Activated T-cell treated with anti-CD3 and anti-CD28 coated beads for 4 hours (primary cell): ENCODE measurements at regions not wholly inside any gene's neighbourhood (a gene's known extent, or its start where the extent isn't known, plus 50 kb on each side); places are given as distances from the start of the nearest gene placed in this dataset.
"Not testable (repeated sequence)": the region's sequence is repeated elsewhere in the genome, so short reads cannot be mapped to it uniquely, and the experiment has no call there.

ENCODE experiments used
- DNase-seq: peaks from one replicate; pipeline ENCODE4 v3.0.0-alpha.2; 2020

DNA sequence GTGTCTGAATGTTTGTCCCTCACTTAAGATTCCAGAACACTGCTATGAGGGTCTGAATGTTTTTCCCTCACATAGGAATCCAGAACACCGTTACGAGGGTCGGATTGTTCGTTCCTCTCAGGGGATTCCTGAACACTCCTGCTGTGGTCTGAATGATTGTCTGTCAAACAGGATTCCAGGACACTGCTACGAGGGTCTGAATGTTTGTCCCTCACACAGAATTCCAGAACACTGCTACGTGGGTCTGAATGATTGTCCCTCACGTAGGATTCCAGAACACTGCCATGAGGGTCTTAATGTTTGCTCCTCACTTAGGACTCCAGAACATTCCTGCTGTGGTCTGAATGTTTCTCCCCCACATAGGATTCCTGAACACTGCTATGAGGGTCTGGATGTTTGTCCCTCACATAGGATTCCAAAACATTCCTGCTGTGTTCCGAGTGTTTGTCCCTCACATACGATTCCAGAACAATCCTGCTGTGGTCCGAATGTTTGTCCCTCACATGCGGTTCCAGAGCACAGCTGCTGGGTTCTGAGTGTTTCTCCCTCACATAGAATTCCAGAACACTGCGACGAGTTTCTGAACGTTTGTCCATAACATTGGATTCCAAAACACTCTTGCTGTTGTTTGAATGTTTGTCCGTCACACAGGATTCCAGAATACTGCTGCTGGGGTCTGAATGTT is 199.5 kb downstream of the FOXD4L6 start:
- DNase-seq = no peak

DNA sequence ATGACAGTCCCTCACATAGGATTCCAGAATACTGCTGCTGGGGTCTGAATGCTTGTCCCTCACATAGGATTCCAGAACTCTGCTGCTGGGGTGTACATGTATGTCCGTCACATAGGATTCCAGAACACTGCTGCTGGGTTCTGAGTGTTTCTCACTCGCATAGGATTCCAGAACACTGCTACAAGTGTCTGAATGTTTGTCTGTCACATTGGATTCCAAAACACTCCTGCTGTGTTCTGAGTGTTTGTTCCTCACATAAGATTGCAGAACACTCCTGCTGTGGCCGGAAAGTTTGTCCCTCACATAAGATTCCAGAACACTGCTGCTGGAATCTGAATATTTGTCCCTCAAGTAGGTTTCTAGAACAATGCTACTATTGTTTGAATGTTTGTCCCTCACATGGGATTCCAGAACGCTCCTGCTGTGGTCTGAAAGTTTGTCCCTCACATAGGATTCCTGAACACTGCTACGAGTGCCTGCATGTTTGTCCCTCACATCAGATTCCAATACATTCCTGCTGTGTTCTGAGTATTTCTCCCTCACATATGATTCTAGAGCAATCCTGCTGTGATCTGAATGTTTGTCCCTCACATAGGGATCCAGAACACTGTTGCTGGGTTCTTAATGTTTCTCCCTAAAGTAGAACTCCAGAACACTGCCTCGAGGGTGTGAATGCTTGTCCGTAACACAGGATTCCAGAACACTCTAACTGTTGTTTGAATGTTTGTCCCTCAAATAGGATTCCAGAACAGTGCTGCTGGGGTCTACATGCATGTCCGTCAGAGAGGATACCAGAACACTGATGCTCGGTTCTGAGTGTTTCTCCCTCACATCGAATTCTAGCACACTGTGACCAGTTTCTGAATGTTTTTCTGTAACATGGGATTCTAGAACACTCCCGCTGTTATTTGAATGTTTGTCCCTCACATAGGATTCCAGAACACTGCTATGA is 200.4 kb downstream of the FOXD4L6 start:
- DNase-seq = no peak

DNA sequence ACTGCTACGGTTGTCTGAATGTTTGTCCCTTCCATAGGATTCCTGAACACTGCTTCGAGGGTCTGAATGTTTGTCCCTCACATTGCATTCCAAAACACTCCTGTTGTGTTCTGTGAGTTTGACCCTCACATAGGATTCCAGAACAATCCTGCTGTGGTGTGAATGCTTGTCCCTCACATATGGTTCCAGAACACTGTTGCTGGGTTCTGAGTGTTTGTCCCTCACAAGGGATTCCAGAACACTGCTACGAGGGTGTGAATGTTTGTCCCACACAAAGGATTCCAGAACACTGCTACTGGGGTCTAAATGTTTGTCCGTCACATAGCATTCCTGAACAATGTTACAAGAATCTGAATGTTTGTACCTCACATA is 201.2 kb downstream of the FOXD4L6 start:
- no peak for DNase-seq

DNA sequence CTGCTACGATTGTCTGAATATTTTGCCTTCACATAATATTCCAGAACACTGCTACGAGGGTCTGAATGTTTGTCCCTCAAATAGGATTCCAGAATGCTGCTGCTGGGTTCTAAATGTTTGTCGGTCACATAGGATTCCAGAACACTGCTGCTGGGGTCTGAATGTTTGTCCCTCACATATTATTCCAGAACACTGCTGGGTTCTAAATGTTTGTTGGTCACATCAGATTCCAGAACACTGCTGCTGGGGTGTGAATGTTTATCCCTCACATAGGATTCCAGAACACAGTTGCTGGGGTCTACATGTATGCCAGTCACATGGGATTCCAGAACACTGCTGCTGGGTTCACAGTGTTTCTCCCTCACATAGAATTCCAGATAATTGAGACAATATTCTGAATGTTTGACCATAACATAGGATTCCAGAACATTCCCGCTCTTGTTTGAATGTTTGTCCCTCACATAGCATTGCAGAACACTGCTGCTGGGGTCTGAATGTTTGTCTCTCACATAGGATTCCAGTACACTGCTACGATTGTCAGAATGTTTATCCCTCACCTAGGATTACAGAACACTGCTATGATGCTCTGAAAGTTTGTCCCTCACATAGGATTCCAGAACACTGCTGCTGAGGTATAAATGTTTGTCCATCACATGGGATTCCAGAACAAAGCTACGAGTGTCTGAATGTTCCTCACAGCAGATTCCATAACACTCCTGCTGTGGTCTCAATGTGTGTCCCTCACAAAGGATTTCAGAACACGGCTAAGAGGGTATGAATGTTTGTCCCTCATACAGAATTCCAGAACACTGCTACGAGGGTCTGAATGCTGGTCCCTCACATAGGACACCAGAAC is 201.8 kb downstream of the FOXD4L6 start:
- DNase-seq = no peak

DNA sequence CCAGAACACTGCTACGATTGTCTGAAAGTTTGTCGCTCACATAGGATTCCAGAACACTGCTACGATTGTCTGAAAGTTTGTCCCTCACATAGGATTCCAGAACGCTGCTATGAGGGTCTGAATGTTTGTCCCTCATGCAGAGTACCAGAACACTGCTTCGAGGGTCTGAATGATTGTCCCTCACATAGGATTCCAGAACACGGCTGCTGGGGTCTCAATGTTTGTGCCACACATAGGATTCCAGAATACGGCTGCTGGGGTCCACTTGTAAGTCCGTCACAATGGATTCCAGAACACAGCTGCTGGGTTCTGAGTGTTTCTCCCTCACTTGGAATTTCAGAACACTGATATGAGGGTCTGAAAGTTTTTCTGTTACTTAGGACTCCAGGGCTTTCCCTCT is 203.3 kb downstream of the FOXD4L6 start:
- DNase-seq = no peak

DNA sequence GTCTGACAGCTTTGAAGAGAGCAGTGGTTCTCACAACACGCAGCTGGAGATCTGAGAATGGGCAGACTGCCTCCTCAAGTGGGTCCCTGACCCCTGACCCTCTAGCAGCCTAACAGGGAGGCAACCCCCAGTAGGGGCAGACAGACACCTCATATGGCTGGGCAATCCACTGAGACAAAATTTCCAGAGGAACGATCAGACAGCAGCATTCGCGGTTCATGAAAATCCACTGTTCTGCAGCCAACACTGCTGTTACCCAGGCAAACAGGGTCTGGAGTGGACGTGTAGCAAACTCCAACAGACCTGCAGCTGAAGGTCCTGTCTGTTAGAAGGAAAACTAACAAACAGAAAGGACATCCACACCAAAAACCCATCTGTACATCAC is 212.1 kb downstream of the FOXD4L6 start:
- DNase-seq = not testable (repeated sequence)

DNA sequence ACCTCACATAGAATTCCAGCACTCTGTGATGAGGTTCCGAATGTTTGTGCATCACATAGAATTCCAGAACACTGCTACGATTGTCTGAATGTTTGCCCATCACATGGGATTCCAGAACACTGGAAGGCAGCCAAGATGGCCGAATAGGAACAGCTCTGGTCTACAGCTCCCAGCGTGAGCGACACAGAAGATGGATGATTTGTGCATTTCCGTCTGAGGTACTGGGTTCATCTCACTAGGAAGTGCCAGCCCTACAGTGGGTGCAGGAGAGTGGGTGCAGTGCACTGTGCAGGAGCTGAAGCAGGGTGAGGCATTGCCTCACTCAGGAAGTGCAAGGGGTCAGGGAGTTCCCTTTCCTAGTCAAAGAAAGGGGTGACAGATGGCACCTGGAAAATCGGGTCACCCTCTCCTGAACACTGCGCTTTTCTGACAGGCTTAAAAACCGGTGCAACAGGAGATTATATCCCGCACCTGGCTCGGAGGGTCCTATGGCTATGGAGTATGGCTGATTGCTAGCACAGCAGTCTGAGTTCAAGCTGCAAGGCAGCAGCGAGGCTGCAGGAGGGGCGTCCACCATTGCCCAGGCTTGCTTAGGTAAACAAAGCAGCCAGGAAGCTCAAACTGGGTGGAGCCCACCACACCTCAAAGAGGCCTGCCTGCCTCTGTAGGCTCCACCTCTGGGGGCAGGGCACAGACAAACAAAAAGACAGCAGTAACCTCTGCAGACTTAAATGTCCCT is 212.7 kb downstream of the FOXD4L6 start:
- not testable (repeated sequence) for DNase-seq

DNA sequence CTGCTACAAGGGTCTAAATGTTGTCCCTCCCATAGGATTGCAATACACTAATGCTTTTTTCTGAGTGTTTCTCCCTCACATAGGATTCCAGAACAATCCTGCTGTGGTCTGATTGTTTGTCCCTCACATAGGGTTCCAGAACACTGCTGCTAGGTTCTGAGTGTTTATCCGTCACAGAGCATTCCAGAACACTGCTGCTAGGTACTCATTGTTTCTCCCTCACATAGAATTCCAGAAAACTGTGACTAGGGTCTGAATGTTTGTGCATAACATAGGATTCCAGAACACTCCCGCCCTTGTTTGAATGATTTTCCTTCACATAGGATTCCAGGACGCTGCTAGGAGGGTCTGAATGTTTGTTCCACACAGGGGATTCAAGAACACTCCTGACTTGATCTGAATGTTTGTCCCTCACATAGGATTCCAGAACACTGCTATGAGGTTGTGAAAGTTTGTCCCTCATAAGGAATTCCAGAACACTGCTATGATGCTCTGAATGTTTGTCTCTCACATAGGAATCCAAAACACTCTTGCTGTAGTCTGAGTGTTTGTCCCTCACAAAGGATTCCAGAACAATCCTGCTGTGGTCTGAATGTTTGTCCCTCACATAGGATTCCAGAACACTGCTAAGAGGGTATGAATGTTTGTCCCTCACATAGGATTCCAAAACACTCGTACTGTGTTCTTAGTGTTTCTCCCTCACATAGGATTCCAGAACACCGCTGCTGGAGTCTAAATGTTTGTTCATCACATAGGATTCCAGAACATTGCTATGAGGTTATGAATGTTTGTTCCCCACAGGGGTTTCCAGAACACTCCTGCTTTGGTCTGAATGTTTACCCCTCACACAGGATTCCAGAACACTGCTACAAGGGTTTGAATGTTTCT is 213.5 kb downstream of the FOXD4L6 start:
- DNase-seq = no peak

DNA sequence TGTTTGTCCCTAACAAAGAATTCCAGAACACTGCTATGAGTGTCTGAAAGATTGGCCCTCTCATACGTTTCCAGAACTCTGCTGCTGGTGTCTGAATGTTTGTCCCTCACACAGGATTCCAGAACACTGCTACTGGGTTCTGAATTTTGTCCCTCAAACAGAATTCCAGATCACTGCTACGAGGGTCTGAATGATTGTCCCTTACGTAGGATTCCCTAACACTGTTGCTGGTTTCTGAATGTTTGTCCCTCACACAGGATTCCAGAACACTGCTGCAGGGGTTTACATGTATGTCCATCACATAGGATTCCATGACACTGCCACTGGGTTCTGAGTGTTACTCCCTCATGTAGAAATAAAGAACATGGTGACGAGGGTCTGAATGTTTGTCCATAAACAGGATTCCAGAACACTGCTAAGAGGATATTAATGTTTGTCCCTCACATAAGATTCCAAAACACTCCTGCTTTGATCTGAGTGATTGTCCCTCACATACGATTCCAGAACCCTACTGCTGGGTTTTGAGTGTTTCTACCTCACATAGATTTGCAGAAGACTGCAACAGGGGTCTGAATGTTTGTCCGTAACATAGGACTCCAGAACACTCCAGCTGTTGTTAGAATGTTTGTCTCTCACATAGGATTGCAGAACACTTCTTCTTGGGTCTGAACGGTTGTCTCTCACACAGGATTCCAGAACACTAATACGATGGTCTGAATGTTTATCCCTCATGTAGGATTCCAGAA is 214.4 kb downstream of the FOXD4L6 start:
- DNase-seq = no peak

DNA sequence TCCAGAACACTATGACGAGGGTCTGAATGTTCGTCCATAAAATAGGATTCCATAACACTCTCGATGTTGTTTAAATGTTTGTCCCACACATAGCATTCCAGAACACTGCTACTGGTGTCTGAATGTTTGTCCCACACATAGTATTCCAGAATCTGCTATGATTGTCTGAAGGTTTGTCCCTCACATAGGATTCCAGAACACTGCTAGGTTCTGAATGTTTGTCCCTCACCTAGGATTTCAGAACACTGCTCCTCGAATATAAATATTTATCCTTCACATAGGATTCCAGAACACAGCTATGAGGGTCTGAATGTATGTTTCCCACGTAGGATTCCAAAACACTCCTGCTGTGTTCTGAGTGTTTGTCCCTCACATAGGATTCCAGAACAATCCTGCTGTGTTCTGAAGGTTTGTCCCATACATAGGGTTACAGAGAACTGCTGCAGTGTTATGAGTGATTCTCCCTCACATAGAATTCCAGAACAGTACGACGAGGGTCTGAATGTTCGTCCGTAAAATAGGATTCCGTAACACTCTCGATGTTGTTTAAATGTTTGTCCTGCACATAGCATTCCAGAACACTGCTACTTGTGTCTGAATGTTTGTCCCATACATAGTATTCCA is 215.3 kb downstream of the FOXD4L6 start:
- DNase-seq = no peak

DNA sequence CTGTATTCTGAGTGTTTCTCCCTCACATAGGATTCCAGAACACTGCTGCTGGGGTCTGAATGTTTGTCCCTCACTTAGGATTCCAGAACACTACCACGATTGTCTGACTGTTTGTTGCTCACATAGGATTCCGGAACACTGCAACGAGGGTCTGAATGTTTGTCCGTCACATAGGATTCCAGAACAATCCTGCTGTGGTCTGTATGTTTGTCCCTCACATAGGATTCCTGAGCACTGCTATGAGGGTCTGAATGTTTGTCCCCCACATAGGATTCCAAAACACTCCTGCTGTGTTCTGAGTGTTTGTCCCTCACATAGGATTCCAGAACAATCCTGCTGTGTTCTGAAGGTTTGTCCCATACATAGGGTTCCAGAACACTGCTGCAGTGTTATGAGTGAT is 215.8 kb downstream of the FOXD4L6 start:
- DNase-seq = not testable (repeated sequence)

DNA sequence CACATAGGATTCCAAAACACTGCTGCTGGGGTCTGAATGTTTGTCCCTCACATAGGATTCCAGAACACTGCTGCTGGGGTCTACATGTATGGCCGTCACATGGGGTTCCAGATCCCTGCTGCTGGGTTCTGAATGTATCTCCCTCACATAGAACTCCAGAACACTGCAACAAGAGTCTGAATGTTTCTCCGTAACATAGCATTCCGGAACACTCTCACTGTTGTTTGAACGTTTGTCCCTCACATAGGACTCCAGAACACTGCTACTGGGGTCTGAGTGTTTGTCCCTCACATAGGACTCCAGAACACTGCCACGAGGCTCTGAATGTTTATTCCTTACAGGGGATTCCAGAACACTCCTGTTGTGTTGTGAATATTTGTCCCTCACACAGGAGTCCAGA is 216.8 kb downstream of the FOXD4L6 start:
- no peak for DNase-seq

DNA sequence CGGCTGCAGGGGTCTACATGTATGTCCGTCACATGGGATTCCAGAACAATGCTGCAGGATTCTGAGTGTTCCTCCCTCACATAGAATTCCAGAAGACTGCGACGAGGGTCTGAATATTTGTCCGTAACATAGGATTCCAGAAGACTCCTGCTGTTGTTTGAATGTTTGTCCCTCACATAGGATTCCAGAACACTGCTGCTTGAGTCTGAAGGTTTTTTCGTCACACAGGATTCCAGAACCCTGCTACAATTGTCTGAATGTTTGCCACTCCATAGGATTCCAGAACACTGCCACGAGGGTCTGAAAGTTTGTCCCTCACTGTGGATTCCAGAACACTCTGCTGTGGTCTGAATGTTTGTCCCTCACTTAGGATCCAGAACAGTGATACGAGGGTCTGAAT is 217.5 kb downstream of the FOXD4L6 start:
- DNase-seq = not testable (repeated sequence)

DNA sequence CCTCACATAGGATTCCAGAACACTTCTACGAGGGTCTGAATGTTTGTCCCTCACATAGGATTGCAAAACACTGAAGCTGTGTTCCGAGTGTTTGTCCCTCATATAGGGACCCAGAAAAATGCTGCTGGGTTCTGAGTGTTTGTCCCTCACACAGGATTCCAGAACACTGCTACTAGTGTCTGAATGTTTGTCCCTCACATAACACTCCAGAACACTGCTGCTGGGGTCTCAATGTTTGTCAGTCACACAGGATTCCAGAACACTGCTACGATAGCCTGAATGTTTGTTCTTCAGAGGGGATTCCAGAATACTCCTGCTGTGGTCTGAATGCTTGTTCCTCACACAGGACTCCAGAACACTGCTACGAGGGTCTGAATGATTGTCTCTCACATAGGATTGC is 218.7 kb downstream of the FOXD4L6 start:
- DNase-seq = no peak

DNA sequence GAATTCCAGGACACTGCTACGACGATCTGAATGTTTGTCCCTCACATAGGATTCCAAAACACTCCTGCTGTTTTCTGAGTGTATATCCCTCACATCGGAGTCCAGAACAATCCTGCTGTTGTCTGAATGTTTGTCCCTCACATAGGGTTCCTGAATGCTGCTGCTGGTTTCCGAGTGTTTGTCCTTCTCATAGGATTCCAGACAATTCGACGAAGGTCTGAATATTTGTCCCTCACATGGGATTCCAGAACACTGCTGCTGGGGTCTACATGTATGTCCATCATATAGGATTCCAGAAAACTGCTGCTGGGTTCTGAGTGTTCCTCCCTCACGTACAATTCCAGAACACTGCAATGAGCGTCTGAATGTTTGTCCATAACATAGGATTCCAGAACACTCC is 219.4 kb downstream of the FOXD4L6 start:
- DNase-seq = not testable (repeated sequence)

DNA sequence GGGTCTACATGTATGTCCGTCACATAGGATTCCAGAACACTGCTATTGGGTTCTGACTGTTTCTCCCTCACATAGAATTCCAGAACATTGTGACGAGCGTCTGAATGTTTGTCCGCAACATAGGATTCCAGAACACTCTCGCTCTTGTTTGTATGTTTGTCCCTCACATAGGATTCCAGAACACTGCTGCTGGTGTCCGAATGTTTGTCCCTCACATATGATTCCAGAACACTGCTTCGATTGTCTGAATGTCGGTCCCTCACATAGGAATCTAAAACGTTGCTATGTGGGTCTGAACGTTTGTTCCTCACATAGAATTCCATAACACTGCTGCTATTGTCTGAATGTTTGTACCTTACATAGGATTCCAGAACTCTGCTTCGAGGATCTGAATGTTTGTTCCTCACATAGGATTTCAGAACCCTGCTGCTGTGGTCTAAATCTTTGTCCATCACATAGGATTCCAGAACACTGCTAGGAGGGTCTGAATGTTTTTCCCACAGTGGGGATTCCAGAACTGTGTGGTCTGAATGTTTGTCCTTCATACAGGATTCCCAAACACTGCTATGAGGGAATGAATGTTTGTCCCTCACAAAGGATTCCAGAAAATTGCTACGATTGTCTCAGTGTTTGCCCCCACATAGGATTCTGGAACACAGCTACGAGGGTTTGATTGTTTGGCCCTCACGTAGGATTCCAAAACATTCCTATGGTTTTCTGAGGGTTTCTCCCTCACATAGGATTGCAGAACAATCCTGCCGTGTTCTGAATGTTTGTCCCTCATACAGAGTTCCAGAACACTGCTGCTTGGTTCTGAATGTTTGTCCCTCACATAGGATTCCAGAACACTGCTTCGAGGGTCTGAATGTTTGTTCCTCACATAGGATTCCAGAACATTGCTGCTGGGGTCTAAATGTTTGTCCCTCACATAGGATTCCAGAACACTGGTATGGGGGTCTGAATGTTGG is 220.5 kb downstream of the FOXD4L6 start:
- DNase-seq = no peak

DNA sequence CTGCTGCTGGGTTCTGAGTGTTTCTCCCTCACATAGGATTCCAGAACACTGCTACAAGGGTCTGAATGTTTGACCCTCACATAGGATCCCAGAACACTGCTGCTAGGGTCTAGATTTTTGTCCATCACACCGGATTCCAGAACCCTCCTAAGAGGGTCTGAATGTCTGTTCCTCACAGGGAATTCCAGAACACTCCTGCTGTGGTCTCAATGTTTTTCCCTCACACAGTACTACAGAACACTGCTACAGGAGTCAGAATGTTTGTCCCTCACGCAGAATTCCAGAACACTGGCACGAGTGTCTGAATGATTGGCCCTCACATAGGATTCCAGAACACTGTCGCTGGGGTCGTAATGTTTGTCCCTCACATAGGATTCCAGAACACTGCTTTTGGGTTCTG is 221.6 kb downstream of the FOXD4L6 start:
- DNase-seq = not testable (repeated sequence)

DNA sequence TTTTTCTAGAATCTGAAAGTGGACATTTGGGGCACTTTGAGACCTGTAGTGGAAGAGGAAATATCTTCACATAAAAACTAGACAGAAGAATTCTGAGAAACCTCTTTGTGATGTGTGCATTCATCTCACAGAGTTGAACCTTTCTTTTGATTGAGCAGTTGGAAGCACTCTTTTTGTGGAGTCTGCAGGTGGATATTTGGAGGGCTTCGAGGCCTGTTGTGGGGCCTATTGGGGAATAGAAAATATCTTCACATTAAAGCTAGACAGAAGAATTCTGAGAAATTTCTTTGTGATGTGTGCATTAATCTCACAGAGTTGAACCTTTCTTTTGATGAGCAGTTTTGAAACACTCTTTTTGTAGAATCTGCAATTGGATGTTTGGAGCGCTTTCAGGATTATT is 236.2 kb downstream of the FOXD4L6 start:
- not testable (repeated sequence) for DNase-seq

DNA sequence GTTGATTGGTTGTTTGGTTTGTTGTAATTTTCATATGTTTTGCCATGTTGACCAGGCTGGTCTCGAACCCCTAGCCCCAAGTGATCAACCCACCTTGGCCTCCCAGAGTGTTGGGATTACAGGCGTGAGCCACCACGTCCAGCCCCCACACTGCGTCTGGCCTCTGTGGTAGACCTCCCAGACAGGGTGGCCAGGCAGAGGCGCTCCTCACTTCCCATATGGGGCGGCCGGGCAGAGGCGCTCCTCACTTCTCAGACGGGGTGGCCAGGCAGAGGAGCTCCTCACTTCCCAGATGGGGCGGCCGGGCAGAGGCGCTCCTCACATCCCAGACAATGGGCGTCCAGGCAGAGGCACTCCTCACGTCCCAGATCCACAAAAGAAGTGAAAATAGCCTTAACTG is 242.6 kb downstream of the FOXD4L6 start:
- DNase-seq = not testable (repeated sequence)
